ENCODE measurements at regions not wholly inside any gene's neighbourhood (a gene's known extent, or its start where the extent isn't known, plus 50 kb on each side); places are given as distances from the start of the nearest gene placed in this dataset.

- Histone ChIP-seq H3K4me2 (ENCODE audit: extremely low read depth, insufficient read depth, low read length) (no peak overlapping the region), H3K4me3 (replicated peaks in 1 of 4; ENCODE audit: control extremely low read depth in 1 of 4, insufficient read depth in 1 of 4, low read depth in 3 of 4, low read length in 4 of 4) (no peak overlapping the region), H3K79me2 (ENCODE audit: control insufficient read depth, insufficient read depth, low read length) (no peaks in the 10 kb centered on the region), H3K9ac (ENCODE audit: insufficient read depth, low read length) (no peak overlapping the region), H3K27ac (ENCODE audit: insufficient read depth, low read length) (no peak overlapping the region), H2AFZ (ENCODE audit: low read length) (no peak overlapping the region), H3K27me3 (ENCODE audit: control insufficient read depth, insufficient read depth, low read length) (no peaks in the 10 kb centered on the region), H4K20me1 (ENCODE audit: control insufficient read depth, extremely low read depth, insufficient read depth, low read length) (no peaks in the 10 kb centered on the region), H3K9me3 (ENCODE audit: control insufficient read depth, insufficient read depth, low read depth, low read length) (no peaks in the 10 kb centered on the region), H3K36me3 (ENCODE audit: control insufficient read depth, insufficient read depth, low read length) (no peaks in the 10 kb centered on the region), H3K4me1 (ENCODE audit: control insufficient read depth, extremely low read depth, insufficient read depth, low read length) (no peaks in the 10 kb centered on the region)
- no peak for DNase-seq (ENCODE audit: low read depth in 2 of 2)
- TF ChIP-seq CTCF (conservative IDR thresholded peaks at IDR 0.05 in 1 of 2, IDR thresholded peaks at IDR 0.05 in 1 of 2; ENCODE audit: low read depth in 1 of 2, low read length in 2 of 2) = no peak
- no peak for TF ChIP-seq EZH2 (IDR thresholded peaks at IDR 0.05; ENCODE audit: low read length, missing control alignments)
Measured at GRCh38 chr7:68314208-68314607, 1284.1 kb upstream of the AUTS2 start.

DNA sequence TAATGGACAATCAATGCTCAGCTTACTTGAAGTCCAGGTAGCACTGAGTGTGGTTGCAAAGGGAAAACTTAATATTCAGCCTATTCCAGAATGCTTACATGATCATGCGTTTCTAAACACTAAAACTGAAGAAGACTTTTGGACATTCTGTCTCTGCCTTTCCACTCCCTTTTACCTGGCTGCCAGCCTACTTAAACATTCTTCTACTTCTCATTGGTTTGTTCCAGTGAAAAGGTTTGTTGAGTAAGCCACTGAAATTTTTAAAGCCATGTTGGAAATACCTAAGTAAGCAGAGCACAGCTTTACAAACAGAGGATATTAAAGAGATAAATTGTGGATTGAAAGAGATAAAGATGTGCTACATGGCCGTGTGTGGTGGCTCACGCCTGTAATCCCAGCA, 1280.8 kb upstream of the AUTS2 start:
- Histone ChIP-seq H3K9me3 (ENCODE audit: control insufficient read depth, insufficient read depth, low read depth, low read length) (no peaks in the 10 kb centered on the region), H2AFZ (ENCODE audit: low read length) (no peak overlapping the region), H3K79me2 (ENCODE audit: control insufficient read depth, insufficient read depth, low read length) (no peaks in the 10 kb centered on the region), H4K20me1 (ENCODE audit: control insufficient read depth, extremely low read depth, insufficient read depth, low read length) (no peaks in the 10 kb centered on the region), H3K27ac (ENCODE audit: insufficient read depth, low read length) (no peak overlapping the region), H3K36me3 (ENCODE audit: control insufficient read depth, insufficient read depth, low read length) (no peaks in the 10 kb centered on the region), H3K4me2 (ENCODE audit: extremely low read depth, insufficient read depth, low read length) (no peak overlapping the region), H3K4me3 (replicated peaks in 1 of 4; ENCODE audit: control extremely low read depth in 1 of 4, insufficient read depth in 1 of 4, low read depth in 3 of 4, low read length in 4 of 4) (no peak overlapping the region), H3K27me3 (ENCODE audit: control insufficient read depth, insufficient read depth, low read length) (no peaks in the 10 kb centered on the region), H3K9ac (ENCODE audit: insufficient read depth, low read length) (no peak overlapping the region), H3K4me1 (ENCODE audit: control insufficient read depth, extremely low read depth, insufficient read depth, low read length) (no peaks in the 10 kb centered on the region)
- DNase-seq (ENCODE audit: low read depth in 2 of 2) = no peak
- TF ChIP-seq EZH2 (IDR thresholded peaks at IDR 0.05; ENCODE audit: low read length, missing control alignments) (no peak), CTCF (conservative IDR thresholded peaks at IDR 0.05 in 1 of 2, IDR thresholded peaks at IDR 0.05 in 1 of 2; ENCODE audit: low read depth in 1 of 2, low read length in 2 of 2) (no peak)

DNA sequence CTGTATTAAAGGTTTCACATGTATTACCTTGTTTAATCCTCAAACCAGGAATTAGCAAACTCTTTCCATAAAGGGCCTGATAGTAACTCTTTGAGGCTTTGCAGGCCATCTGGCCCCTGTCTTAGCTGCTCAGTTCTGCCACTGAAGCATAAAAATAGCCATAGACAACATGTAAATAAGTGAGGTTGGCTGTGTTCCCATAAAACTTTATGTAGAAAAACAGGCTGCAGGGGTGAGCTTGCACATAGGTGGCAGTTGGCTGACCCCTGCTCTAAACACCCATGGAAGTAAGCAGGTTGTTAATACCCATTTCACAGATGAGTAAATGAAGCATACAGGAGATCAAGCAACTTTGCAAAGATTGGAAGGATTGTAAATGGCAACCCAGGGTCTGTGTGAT, 1279.2 kb upstream of the AUTS2 start:
- Histone ChIP-seq H3K9ac (ENCODE audit: insufficient read depth, low read length) (no peak overlapping the region), H3K79me2 (ENCODE audit: control insufficient read depth, insufficient read depth, low read length) (no peaks in the 10 kb centered on the region), H3K27ac (ENCODE audit: insufficient read depth, low read length) (no peak overlapping the region), H3K4me2 (ENCODE audit: extremely low read depth, insufficient read depth, low read length) (no peak overlapping the region), H4K20me1 (ENCODE audit: control insufficient read depth, extremely low read depth, insufficient read depth, low read length) (no peaks in the 10 kb centered on the region), H2AFZ (ENCODE audit: low read length) (no peak overlapping the region), H3K4me1 (ENCODE audit: control insufficient read depth, extremely low read depth, insufficient read depth, low read length) (no peaks in the 10 kb centered on the region), H3K36me3 (ENCODE audit: control insufficient read depth, insufficient read depth, low read length) (no peaks in the 10 kb centered on the region), H3K27me3 (ENCODE audit: control insufficient read depth, insufficient read depth, low read length) (no peaks in the 10 kb centered on the region), H3K9me3 (ENCODE audit: control insufficient read depth, insufficient read depth, low read depth, low read length) (no peaks in the 10 kb centered on the region), H3K4me3 (replicated peaks in 1 of 4; ENCODE audit: control extremely low read depth in 1 of 4, insufficient read depth in 1 of 4, low read depth in 3 of 4, low read length in 4 of 4) (no peak overlapping the region)
- TF ChIP-seq EZH2 (IDR thresholded peaks at IDR 0.05; ENCODE audit: low read length, missing control alignments) (no peak), CTCF (conservative IDR thresholded peaks at IDR 0.05 in 1 of 2, IDR thresholded peaks at IDR 0.05 in 1 of 2; ENCODE audit: low read depth in 1 of 2, low read length in 2 of 2) (no peak)
- DNase-seq (ENCODE audit: low read depth in 2 of 2) = no peak

Data from fibroblast of lung (primary cell).